Hepatocyte (in vitro differentiated cells): ENCODE measurements at regions not wholly inside any gene's neighbourhood (a gene's known extent, or its start where the extent isn't known, plus 50 kb on each side); places are given as distances from the start of the nearest gene placed in this dataset.
"Not testable (repeated sequence)": the region's sequence is repeated elsewhere in the genome, so short reads cannot be mapped to it uniquely, and the experiment has no call there.

Source experiments
- DNase-seq: peaks from one replicate; pipeline ENCODE4 v3.0.0-alpha.2; 2016; ENCODE audit warnings: low spot score
- H2AFZ ChIP-seq: fragments of 200-600 bp; sonication (generic); 2 replicates; pipeline ENCODE4 v1.6.0; 2016; ENCODE audit warnings: antibody characterized with exemption, mild to moderate bottlenecking
- H3K27ac ChIP-seq: fragments of 200-600 bp; sonication (generic); 2 replicates; pipeline ENCODE4 v1.5.1; 2016; ENCODE audit warnings: mild to moderate bottlenecking
- H3K27me3 ChIP-seq: fragments of 200-600 bp; sonication (generic); 2 replicates; pipeline ENCODE4 v1.6.1; 2016
- H3K36me3 ChIP-seq: fragments of 200-600 bp; sonication (generic); replicated peaks from 2 replicates; pipeline ENCODE4 v1.5.1; 2016; ENCODE audit warnings: low read depth; ENCODE audit not compliant: insufficient read depth
- H3K4me1 ChIP-seq: fragments of 200-600 bp; sonication (generic); 2 replicates; pipeline ENCODE4 v1.5.1; 2016; ENCODE audit warnings: mild to moderate bottlenecking, moderate library complexity; ENCODE audit not compliant: insufficient read depth
- H3K4me2 ChIP-seq: fragments of 200-600 bp; sonication (generic); 2 replicates; pipeline ENCODE4 v1.6.0; 2016
- H3K4me3 ChIP-seq: fragments of 200-600 bp; sonication (generic); 2 replicates; pipeline ENCODE4 v1.5.1; 2016; ENCODE audit warnings: mild to moderate bottlenecking
- H3K79me2 ChIP-seq: fragments of 200-600 bp; sonication (generic); 2 replicates; pipeline ENCODE4 v1.6.0; 2017; ENCODE audit warnings: mild to moderate bottlenecking
- H3K9me2 ChIP-seq: fragments of 200-600 bp; sonication (generic); replicated peaks from 2 replicates; pipeline ENCODE4 v1.6.0; 2017; ENCODE audit warnings: mild to moderate bottlenecking; ENCODE audit not compliant: insufficient read depth
- H3K9me3 ChIP-seq: fragments of 200-600 bp; sonication (generic); 2 replicates; pipeline ENCODE4 v1.5.1; 2016; ENCODE audit warnings: low read depth, mild to moderate bottlenecking
- H4K20me1 ChIP-seq: fragments of 200-600 bp; sonication (generic); 2 replicates; pipeline ENCODE4 v1.6.0; 2016; ENCODE audit warnings: mild to moderate bottlenecking; ENCODE audit not compliant: insufficient read depth, poor library complexity, severe bottlenecking
- EZH2 ChIP-seq: fragments of 200-600 bp; sonication (generic); IDR thresholded peaks from 2 replicates; pipeline ENCODE4 v1.6.1; 2016; ENCODE audit warnings: antibody characterized with exemption, mild to moderate bottlenecking, borderline replicate concordance
- EZH2phosphoT487 ChIP-seq: fragments of 200-600 bp; sonication (generic); IDR thresholded peaks from one replicate; pipeline ENCODE4 v1.6.1; 2018; ENCODE audit warnings: antibody characterized with exemption, mild to moderate bottlenecking, low read depth, moderate library complexity; ENCODE audit not compliant: unreplicated experiment, severe bottlenecking
- WGBS: methylation state at CpG from one replicate; pipeline ENCODE4 v1.1.6; 2016; ENCODE audit warnings: low lambda C conversion rate; ENCODE audit errors: missing lambda C conversion rate; 5-methylcytosine and 5-hydroxymethylcytosine counted together
- TF ChIP-seq, protein P1 (sequence below): fragments of 200-600 bp; sonication (generic); IDR thresholded peaks from 2 replicates; pipeline ENCODE4 v1.5.1; 2016; ENCODE audit warnings: antibody characterized with exemption, mild to moderate bottlenecking; ENCODE audit not compliant: poor library complexity

DNA sequence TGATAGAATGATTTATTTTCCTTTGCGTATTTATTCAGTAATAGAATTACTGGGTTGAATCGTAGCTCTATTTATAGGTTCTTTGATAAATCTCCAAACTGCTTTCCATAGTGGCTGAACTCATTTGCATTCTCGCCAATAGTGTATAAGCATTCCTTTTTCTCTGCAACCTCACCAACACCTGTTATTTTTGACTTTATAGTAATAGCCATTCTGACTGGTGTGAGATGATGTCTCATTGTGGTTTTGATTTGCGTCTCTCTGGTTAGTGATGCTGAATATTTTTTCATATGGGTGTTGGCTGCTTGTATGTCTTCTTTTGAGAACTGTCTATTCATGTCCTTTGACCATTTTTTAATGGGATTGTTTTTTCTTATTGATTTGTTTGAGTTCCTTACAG is 160.7 kb downstream of the MID1IP1 start:
- no peak for DNase-seq
- Histone ChIP-seq H2AFZ (no peak overlapping the region), H3K36me3 (no peaks in the 10 kb centered on the region), H4K20me1 (no peaks in the 10 kb centered on the region), H3K4me3 (no peak overlapping the region), H3K79me2 (no peaks in the 10 kb centered on the region), H3K27ac (no peak overlapping the region), H3K4me2 (no peak overlapping the region), H3K27me3 (no peaks in the 10 kb centered on the region), H3K4me1 (no peaks in the 10 kb centered on the region), H3K9me2 (no peaks in the 10 kb centered on the region), H3K9me3 (no peaks in the 10 kb centered on the region)
- TF ChIP-seq EZH2phosphoT487, result no peak
- 90% methylated on average over 4 of the region's 4 CpGs for WGBS

DNA sequence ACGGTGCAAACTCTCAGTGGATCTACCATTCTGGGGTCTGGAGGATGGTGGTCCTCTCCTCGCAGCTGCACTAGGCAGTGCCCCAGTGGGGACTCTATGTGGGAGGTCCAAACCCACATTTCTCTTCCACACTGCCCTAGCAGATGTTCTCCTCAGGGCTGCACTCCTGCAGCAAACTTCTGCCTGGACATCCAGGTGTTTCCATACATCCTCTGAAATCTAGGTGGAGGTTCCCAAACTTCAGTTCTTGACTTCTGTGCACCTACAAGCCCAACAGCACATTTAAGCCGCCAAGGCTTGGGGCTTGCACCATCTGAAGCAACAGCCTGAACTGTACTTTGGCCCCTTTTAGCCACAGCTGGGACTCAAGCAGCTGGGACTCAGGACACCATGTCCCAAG is 162.0 kb downstream of the MID1IP1 start:
- WGBS, result 80% methylated on average over 3 of the region's 3 CpGs
- H3K36me3 ChIP-seq, H3K4me2 ChIP-seq, H4K20me1 ChIP-seq, H3K9me2 ChIP-seq, H3K4me3 ChIP-seq, H3K4me1 ChIP-seq, H3K79me2 ChIP-seq, H3K9me3 ChIP-seq, DNase-seq, H3K27me3 ChIP-seq, H3K27ac ChIP-seq, H2AFZ ChIP-seq: not testable (repeated sequence)

DNA sequence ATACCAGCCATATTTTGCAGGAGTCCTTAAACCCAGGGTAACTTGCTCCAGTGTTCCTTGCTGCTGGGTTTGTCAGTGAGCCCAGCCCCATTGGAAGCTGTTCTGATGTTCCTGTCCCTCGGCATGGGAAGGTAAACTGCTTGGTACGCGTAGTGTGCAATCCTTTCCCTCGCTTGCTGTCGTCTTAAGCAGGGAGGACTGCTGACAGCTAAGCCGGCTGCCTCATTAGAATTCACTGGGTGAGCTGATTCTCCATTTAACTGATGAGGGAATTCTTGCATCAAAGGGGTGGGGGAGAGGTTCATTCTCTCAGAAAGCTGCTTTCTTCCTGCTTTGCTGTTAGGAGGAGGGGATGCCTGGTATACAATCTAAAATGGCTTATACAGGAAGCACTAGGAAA is 164.6 kb downstream of the MID1IP1 start:
- TF ChIP-seq EZH2phosphoT487 (no peak), EZH2 (no peak)
- TF ChIP-seq, protein P1, sequence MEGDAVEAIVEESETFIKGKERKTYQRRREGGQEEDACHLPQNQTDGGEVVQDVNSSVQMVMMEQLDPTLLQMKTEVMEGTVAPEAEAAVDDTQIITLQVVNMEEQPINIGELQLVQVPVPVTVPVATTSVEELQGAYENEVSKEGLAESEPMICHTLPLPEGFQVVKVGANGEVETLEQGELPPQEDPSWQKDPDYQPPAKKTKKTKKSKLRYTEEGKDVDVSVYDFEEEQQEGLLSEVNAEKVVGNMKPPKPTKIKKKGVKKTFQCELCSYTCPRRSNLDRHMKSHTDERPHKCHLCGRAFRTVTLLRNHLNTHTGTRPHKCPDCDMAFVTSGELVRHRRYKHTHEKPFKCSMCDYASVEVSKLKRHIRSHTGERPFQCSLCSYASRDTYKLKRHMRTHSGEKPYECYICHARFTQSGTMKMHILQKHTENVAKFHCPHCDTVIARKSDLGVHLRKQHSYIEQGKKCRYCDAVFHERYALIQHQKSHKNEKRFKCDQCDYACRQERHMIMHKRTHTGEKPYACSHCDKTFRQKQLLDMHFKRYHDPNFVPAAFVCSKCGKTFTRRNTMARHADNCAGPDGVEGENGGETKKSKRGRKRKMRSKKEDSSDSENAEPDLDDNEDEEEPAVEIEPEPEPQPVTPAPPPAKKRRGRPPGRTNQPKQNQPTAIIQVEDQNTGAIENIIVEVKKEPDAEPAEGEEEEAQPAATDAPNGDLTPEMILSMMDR, result no peak
- 73% methylated on average over 6 of the region's 6 CpGs for WGBS

DNA sequence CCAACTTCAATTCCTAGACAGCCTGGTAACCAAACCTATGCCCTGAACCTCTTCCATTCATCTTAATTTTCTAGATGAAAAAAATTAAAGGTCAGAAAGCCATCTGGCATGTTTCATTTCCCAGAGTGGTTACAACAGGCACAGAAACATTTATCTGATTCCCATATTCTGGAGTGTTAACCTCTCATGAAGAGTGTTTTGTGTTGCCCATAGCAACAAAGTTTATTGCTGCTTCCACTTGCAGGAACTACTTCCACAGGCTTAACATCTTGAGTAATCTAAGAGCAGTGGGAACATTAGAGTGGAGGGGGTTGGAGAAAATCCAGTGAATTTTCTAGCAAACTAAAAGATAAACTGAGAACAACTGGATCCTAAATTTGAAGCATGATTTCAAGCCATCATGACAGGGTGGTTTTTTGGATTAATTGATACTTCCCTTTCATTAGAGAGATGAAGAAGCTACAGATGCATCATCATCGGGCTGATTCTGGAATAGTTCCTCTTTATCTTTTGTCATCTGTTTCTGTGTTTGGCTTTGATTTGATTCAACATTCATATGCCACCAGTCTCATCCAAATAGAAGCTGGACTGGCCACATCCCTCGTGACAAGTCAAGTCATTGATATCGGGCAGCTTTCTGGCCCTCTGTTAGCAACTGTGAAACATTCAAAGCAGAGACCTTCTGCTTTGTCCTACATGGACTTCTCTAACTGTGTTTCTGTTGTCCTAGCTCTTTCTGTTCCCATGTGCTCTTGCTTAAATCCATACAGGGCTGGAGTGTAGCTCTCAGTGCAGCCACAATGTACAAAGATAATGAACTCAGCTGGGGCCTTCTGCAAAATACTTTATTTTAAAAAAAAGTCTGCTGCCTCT is 167.3 kb downstream of the MID1IP1 start:
- Histone ChIP-seq H3K27ac (no peak overlapping the region), H3K4me1 (no peaks in the 10 kb centered on the region), H3K9me3 (no peaks in the 10 kb centered on the region), H3K4me2 (no peak overlapping the region), H2AFZ (no peak overlapping the region), H3K4me3 (no peak overlapping the region), H3K9me2 (no peaks in the 10 kb centered on the region), H4K20me1 (no peaks in the 10 kb centered on the region), H3K27me3 (no peaks in the 10 kb centered on the region), H3K79me2 (no peaks in the 10 kb centered on the region), H3K36me3 (no peaks in the 10 kb centered on the region)
- DNase-seq, result peak; percentile 26
- TF ChIP-seq EZH2 (no peak), EZH2phosphoT487 (no peak)
- TF ChIP-seq, protein P1, result no peak
- WGBS, result 72% methylated on average over 3 of the region's 3 CpGs

More for the DNA sequence above, 164.6 kb downstream of the MID1IP1 start:
- H3K4me2 ChIP-seq, result no peak overlapping the region
- H3K27ac ChIP-seq, result no peak overlapping the region
- H3K9me2 ChIP-seq, result no peaks in the 10 kb centered on the region
- no peak overlapping the region for H3K4me3 ChIP-seq
- H3K4me1 ChIP-seq, result no peaks in the 10 kb centered on the region
- DNase-seq, result no peak
- H3K79me2 ChIP-seq, result no peaks in the 10 kb centered on the region
- H2AFZ ChIP-seq, result no peak overlapping the region
- H3K9me3 ChIP-seq, result no peaks in the 10 kb centered on the region
- H3K27me3 ChIP-seq, result no peaks in the 10 kb centered on the region
- H4K20me1 ChIP-seq, result no peaks in the 10 kb centered on the region
- H3K36me3 ChIP-seq, result no peaks in the 10 kb centered on the region
